ENCODE measurements at regions not wholly inside any gene's neighbourhood (a gene's known extent, or its start where the extent isn't known, plus 50 kb on each side); places are given as distances from the start of the nearest gene placed in this dataset.
A peak's percentile ranks its signal among the peaks of the same experiment; 100 is the strongest.

GRCh38 chr12:92342574-92342973, 196.9 kb upstream of the BTG1 start (continued):
- TF ChIP-seq USF1 (IDR thresholded peaks at IDR 0.05; ENCODE audit: borderline replicate concordance, low read depth) (no peak), POLR2AphosphoS5 (IDR thresholded peaks at IDR 0.05; ENCODE audit: low read depth, low read length) (no peak), NFIC (IDR thresholded peaks at IDR 0.05; ENCODE audit: borderline replicate concordance) (no peak), MAX (IDR thresholded peaks at IDR 0.05; ENCODE audit: low read depth) (no peak), NRF1 (IDR thresholded peaks at IDR 0.05; ENCODE audit: low read depth, low read length) (no peak)

GRCh38 chr12:92341065-92341668, 195.5 kb upstream of the BTG1 start:
- TF ChIP-seq MXI1 (IDR thresholded peaks at IDR 0.05; ENCODE audit: low read depth, low read length) (peak; percentile 39; the same call in 1 of the 2 replicates), CTCF (IDR thresholded peaks at IDR 0.05) (no peak), GATA2 (CRISPR knock-in tag; IDR thresholded peaks at IDR 0.05) (peak; percentile 83), EP300 (IDR thresholded peaks at IDR 0.05; ENCODE audit: borderline replicate concordance in 1 of 2, low read depth in 1 of 2, low read length in 1 of 2) (0 out of 4 replicates have a peak, but pooled peaks of 1 of the 2 experiments have one; percentile 19), SIN3A (IDR thresholded peaks at IDR 0.05; ENCODE audit: borderline replicate concordance, low read depth, low read length) (no peak), ZBTB33 (IDR thresholded peaks at IDR 0.05; ENCODE audit: borderline replicate concordance, low read depth) (no peak), REST (IDR thresholded peaks at IDR 0.05; ENCODE audit: low read depth, low read length) (no peak)

More at GRCh38 chr12:92341065-92341668, 195.5 kb upstream of the BTG1 start:
- no peaks in the 10 kb centered on the region for H3K79me2 ChIP-seq (ENCODE audit: insufficient read depth)
- peak; percentile 24 for DNase-seq
- peak overlapping the region in 1 of 2 experiments; percentile 89; a peak in 2 of 4 replicates for H3K27ac ChIP-seq (ENCODE audit: low read depth in 2 of 2, low read length in 1 of 2)
- H3K4me2 ChIP-seq = peak overlapping the region; percentile 62
- H3K27me3 ChIP-seq (ENCODE audit: insufficient read depth) = no peaks in the 10 kb centered on the region
- no peaks in the 10 kb centered on the region for H3K36me3 ChIP-seq (replicated peaks in 1 of 2; ENCODE audit: control insufficient read depth in 1 of 2, insufficient read depth in 2 of 2, low read length in 1 of 2)
- no peaks in the 10 kb centered on the region for H3K9me3 ChIP-seq
- peak overlapping the region; percentile 79 for H2AFZ ChIP-seq (ENCODE audit: low read depth)
- H3F3A ChIP-seq (replicated peaks; ENCODE audit: insufficient read depth) = no peaks in the 10 kb centered on the region
- 45% methylated on average over 13 of the region's 13 CpGs for WGBS (ENCODE audit: low lambda C conversion rate)
- peak overlapping the region in 1 of 2 experiments; percentile 17; a peak in 1 of 4 replicates for H3K4me3 ChIP-seq (ENCODE audit: low read depth in 2 of 2, low read length in 1 of 2)
- no peaks in the 10 kb centered on the region for H4K20me1 ChIP-seq (ENCODE audit: insufficient read depth)
- H3K9ac ChIP-seq = no peak overlapping the region
- ChIA-PET POLR2A (no interaction called here), CTCF (no interaction called here)
- no peaks in the 10 kb centered on the region for H3K9me2 ChIP-seq
- peaks cover 0 to 9% of the 10 kb centered on the region in 2 experiments; a peak in 2 of 4 replicates for H3K4me1 ChIP-seq (ENCODE audit: control insufficient read depth in 1 of 2, insufficient read depth in 2 of 2, low read depth in 1 of 2, low read length in 1 of 2)
